ENCODE measurements at regions not wholly inside any gene's neighbourhood (a gene's known extent, or its start where the extent isn't known, plus 50 kb on each side); places are given as distances from the start of the nearest gene placed in this dataset.

DNA sequence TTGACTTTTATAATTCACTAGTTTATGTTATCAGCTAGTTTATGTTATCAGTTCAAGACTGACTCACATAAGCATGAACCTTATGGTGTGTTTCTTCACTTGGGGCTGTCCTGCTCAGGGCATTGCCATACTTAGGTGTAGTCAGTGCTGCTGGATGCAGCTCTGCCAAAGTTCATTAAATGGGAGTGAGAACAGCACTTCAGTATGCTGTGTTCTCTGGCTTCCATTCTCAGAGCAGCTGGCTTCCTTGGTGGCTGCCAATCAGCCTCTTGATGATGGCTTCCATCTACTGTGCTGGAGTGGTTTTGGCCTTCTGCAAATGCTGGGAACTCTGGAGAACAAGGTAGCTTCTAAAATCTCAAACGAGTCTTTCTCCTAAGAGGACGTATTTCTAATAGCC lies 170.7 kb downstream of the TDRD15 start:
- TF ChIP-seq POLR2AphosphoS5 (IDR thresholded peaks at IDR 0.05; ENCODE audit: low read depth, low read length) (no peak), MXI1 (IDR thresholded peaks at IDR 0.05; ENCODE audit: borderline replicate concordance, low read depth, low read length) (no peak), ZNF121 (CRISPR knock-in tag; IDR thresholded peaks at IDR 0.05) (no peak), REST (IDR thresholded peaks at IDR 0.05; ENCODE audit: borderline replicate concordance in 1 of 2, low read depth in 1 of 2, low read length in 2 of 2) (no peak), ZNF350 (CRISPR knock-in tag; IDR thresholded peaks at IDR 0.05; ENCODE audit: borderline replicate concordance, low read depth) (no peak)
- TF ChIP-seq, protein P1, sequence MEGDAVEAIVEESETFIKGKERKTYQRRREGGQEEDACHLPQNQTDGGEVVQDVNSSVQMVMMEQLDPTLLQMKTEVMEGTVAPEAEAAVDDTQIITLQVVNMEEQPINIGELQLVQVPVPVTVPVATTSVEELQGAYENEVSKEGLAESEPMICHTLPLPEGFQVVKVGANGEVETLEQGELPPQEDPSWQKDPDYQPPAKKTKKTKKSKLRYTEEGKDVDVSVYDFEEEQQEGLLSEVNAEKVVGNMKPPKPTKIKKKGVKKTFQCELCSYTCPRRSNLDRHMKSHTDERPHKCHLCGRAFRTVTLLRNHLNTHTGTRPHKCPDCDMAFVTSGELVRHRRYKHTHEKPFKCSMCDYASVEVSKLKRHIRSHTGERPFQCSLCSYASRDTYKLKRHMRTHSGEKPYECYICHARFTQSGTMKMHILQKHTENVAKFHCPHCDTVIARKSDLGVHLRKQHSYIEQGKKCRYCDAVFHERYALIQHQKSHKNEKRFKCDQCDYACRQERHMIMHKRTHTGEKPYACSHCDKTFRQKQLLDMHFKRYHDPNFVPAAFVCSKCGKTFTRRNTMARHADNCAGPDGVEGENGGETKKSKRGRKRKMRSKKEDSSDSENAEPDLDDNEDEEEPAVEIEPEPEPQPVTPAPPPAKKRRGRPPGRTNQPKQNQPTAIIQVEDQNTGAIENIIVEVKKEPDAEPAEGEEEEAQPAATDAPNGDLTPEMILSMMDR (CRISPR knock-in tag; IDR thresholded peaks at IDR 0.05) = no peak

Measured in HepG2 (cell line).